ENCODE measurements at regions not wholly inside any gene's neighbourhood (a gene's known extent, or its start where the extent isn't known, plus 50 kb on each side); places are given as distances from the start of the nearest gene placed in this dataset.

DNA sequence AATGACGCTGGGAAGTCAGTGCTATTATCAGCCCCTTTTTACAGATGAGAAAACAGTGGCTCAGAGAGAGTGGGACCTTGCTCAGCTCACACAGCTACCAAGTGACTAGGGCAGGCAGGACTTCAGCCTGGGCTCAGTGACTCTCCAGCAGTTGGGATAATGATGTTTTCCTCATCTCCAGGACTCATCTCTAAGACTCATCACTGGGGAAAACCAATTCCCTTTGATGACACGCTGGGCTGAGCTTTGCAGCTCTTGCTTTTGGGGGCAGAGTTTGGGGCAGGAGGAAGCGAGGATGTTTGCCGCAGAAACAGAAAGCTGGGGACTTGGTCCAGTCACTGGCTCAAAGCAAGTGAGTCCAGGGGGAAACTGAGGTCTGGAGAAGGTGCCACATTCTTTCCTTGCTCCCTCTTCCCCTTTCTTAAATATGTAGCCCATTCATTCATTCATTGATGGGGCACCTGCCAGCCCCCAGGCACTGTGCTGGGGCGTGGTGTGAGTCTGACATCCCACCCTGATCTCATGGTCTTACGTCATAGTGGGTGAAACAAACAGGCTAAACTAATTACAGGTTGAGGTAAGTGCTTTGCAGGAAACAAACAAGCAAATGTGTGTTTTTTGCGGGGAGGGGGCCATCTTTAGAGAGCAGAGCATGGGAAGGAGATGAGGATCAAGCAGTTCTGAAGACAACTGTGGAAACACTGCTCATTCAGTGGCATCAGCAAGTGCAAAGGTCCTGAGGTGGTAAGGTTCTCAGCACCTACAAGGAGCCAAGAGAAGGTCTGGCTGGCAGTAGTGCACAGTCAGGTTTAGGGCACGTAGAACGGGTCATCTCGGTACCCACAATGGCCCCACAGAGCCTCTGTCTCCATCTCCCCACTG is 74.4 kb upstream of the PMEPA1 start:
- Mint-ChIP-seq H3K9me3 (no peaks in the 10 kb centered on the region), H3K36me3 (ENCODE audit: low read depth) (no peaks in the 10 kb centered on the region), H3K27me3 (peaks cover 9% of the 10 kb centered on the region), H3K4me3 (no peak overlapping the region), H3K27ac (no peak overlapping the region), H3K4me1 (ENCODE audit: low read depth) (no peaks in the 10 kb centered on the region)

- Mint-ChIP-seq H3K9me3 (no peaks in the 10 kb centered on the region), H3K27me3 (peaks cover 9% of the 10 kb centered on the region), H3K4me1 (ENCODE audit: low read depth) (no peaks in the 10 kb centered on the region), H3K36me3 (ENCODE audit: low read depth) (no peaks in the 10 kb centered on the region), H3K27ac (no peak overlapping the region), H3K4me3 (no peak overlapping the region)
These were observed 73.4 kb upstream of the PMEPA1 start for GRCh38 chr20:57783196-57783595.

GRCh38 chr20:57782631-57783041 is 72.8 kb upstream of the PMEPA1 start:
- Mint-ChIP-seq H3K27me3 (peaks cover 9% of the 10 kb centered on the region), H3K9me3 (no peaks in the 10 kb centered on the region), H3K36me3 (ENCODE audit: low read depth) (no peaks in the 10 kb centered on the region), H3K4me3 (no peak overlapping the region), H3K4me1 (ENCODE audit: low read depth) (no peaks in the 10 kb centered on the region), H3K27ac (no peak overlapping the region)

DNA sequence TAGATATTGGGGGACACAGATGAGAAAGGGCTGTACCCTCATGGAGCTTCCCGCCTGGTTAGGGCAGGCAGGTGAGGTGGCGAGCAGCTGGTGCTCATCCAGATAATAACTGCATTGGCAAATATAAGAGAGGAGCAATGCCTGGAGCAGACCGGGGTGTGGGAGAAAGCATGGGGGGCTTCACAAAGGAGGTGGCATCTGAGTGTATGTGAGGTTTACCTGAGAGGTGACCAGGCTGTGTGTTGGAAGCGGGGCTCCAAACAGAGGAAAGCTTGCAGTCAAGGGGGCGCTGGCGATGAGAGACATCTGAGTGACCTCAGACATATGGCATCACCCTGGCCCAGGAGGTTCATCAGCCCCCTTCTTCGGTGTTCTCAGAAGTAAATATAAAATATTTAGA is 72.1 kb upstream of the PMEPA1 start:
- H3K27me3 Mint-ChIP-seq: peaks cover 9% of the 10 kb centered on the region
- no peaks in the 10 kb centered on the region for H3K9me3 Mint-ChIP-seq
- H3K27ac Mint-ChIP-seq: no peak overlapping the region
- H3K4me3 Mint-ChIP-seq: no peak overlapping the region
- H3K4me1 Mint-ChIP-seq (ENCODE audit: low read depth): no peaks in the 10 kb centered on the region
- no peaks in the 10 kb centered on the region for H3K36me3 Mint-ChIP-seq (ENCODE audit: low read depth)

- no peak overlapping the region for H3K4me3 Mint-ChIP-seq
- no peaks in the 10 kb centered on the region for H3K9me3 Mint-ChIP-seq
- H3K27ac Mint-ChIP-seq: no peak overlapping the region
- H3K36me3 Mint-ChIP-seq (ENCODE audit: low read depth): no peaks in the 10 kb centered on the region
- H3K4me1 Mint-ChIP-seq (ENCODE audit: low read depth): no peaks in the 10 kb centered on the region
- peaks cover 9% of the 10 kb centered on the region for H3K27me3 Mint-ChIP-seq
These were observed 71.1 kb upstream of the PMEPA1 start for GRCh38 chr20:57780906-57781305.

GRCh38 chr20:57780398-57780797 is 70.6 kb upstream of the PMEPA1 start:
- no peaks in the 10 kb centered on the region for H3K4me1 Mint-ChIP-seq (ENCODE audit: low read depth)
- H3K27ac Mint-ChIP-seq: no peak overlapping the region
- H3K27me3 Mint-ChIP-seq: peaks cover 9% of the 10 kb centered on the region
- no peaks in the 10 kb centered on the region for H3K36me3 Mint-ChIP-seq (ENCODE audit: low read depth)
- no peaks in the 10 kb centered on the region for H3K9me3 Mint-ChIP-seq
- no peak overlapping the region for H3K4me3 Mint-ChIP-seq

DNA sequence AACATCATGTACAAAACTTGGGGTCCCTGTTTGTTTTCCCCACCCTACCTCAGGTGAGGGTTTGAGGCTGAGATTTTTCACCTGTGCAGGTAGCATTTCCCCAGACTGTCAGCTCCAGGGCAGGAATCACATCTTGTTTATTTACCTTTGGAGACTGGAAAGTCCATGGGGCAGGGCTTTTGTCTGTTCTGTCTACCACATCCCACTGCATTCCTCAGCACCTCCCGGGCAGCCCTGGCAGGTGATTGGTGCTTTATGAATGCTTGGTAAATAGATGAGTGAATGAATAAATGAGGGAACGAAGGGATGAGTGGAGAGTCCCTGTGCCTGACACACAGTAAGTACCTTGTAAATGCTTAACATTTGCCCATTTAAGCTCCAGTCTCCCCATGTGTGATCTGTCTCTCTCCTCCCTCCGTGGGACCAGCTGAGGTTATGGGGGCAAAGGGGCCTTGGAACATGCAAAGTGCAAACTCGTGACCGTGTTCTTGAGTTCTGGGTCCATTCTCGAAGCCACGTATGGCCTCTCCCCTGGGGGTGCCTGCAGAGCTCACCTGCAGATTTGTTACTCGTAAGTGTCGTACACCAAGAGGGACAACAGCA is 69.7 kb upstream of the PMEPA1 start:
- H3K36me3 Mint-ChIP-seq (ENCODE audit: low read depth): no peaks in the 10 kb centered on the region
- H3K4me3 Mint-ChIP-seq: no peak overlapping the region
- no peaks in the 10 kb centered on the region for H3K4me1 Mint-ChIP-seq (ENCODE audit: low read depth)
- H3K27me3 Mint-ChIP-seq: peaks cover 9% of the 10 kb centered on the region
- no peaks in the 10 kb centered on the region for H3K9me3 Mint-ChIP-seq
- H3K27ac Mint-ChIP-seq: no peak overlapping the region

DNA sequence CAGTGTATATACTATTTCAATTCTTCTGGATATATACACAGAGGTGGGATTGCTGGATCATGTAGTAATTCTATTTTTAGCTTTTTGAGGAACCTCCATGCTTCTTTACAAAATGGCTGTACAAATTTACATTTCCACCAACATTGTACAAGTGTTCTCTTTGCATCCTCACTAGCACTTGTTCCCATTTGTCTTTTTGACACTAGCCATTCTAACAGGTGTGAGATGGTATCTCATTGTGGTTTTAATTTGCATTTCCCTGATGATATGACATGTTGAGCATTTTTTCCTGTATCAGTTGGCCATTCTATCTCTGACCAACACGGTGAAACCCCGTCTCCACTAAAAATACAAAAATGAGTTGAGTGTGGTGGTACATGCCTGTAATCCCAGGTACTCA is 68.1 kb upstream of the PMEPA1 start:
- no peak overlapping the region for H3K4me3 Mint-ChIP-seq

GRCh38 chr20:57774951-57775350 is 65.1 kb upstream of the PMEPA1 start:
- no peaks in the 10 kb centered on the region for H3K36me3 Mint-ChIP-seq (ENCODE audit: low read depth)
- H3K27ac Mint-ChIP-seq: no peak overlapping the region
- H3K9me3 Mint-ChIP-seq: no peaks in the 10 kb centered on the region
- no peak overlapping the region for H3K4me3 Mint-ChIP-seq
- H3K27me3 Mint-ChIP-seq: no peaks in the 10 kb centered on the region
- H3K4me1 Mint-ChIP-seq (ENCODE audit: low read depth): no peaks in the 10 kb centered on the region

More for the DNA sequence above, 68.1 kb upstream of the PMEPA1 start:
- Mint-ChIP-seq H3K36me3 (ENCODE audit: low read depth) (no peaks in the 10 kb centered on the region), H3K27ac (no peak overlapping the region), H3K9me3 (no peaks in the 10 kb centered on the region), H3K27me3 (peaks cover 9% of the 10 kb centered on the region), H3K4me1 (ENCODE audit: low read depth) (no peaks in the 10 kb centered on the region)

- no peaks in the 10 kb centered on the region for H3K36me3 Mint-ChIP-seq (ENCODE audit: low read depth)
- no peak overlapping the region for H3K27ac Mint-ChIP-seq
These were observed 64.5 kb upstream of the PMEPA1 start for GRCh38 chr20:57774111-57774880.

DNA sequence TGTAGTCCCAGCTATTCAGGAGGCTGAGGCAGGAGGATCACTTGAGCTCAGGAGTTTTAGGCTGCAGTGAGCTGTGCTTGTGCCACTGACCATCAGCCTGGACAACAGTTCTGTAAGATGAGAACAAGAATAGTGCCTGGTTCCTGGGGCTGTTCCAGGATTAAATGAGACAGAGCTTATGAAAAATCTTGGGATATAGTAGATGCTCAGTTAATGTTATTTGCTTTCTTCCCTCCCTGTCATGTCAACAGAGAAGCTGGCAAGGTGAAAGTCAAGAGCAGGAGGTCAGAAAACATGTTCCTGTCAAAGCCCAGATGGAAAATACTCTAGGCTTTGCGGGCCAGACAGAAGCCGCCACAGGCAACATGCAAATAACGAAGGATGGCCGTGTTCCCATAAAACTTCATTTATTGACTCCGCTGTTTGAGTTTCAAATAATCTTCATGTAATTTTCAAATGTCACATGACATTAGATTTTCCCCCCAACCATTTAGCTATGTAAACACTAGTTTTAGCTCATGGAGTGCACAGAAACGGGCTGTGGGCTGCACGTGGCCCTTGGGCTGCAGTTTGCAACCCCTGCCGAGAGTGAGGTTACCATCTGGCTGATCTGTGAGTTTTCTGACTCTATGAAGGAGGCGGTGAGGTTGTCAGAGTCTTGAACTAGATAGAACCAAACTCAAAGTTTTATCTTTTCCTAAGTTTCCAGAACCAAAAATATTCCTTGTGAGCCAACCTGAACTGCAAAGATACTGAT is 63.4 kb upstream of the PMEPA1 start:
- no peaks in the 10 kb centered on the region for H3K4me1 Mint-ChIP-seq (ENCODE audit: low read depth)
- H3K27ac Mint-ChIP-seq: no peak overlapping the region
- no peaks in the 10 kb centered on the region for H3K9me3 Mint-ChIP-seq
- H3K36me3 Mint-ChIP-seq (ENCODE audit: low read depth): no peaks in the 10 kb centered on the region
- H3K4me3 Mint-ChIP-seq: no peak overlapping the region
- H3K27me3 Mint-ChIP-seq: no peaks in the 10 kb centered on the region

More at GRCh38 chr20:57774111-57774880, 64.5 kb upstream of the PMEPA1 start:
- Mint-ChIP-seq H3K9me3 (no peaks in the 10 kb centered on the region), H3K27me3 (no peaks in the 10 kb centered on the region), H3K4me1 (ENCODE audit: low read depth) (no peaks in the 10 kb centered on the region), H3K4me3 (no peak overlapping the region)

DNA sequence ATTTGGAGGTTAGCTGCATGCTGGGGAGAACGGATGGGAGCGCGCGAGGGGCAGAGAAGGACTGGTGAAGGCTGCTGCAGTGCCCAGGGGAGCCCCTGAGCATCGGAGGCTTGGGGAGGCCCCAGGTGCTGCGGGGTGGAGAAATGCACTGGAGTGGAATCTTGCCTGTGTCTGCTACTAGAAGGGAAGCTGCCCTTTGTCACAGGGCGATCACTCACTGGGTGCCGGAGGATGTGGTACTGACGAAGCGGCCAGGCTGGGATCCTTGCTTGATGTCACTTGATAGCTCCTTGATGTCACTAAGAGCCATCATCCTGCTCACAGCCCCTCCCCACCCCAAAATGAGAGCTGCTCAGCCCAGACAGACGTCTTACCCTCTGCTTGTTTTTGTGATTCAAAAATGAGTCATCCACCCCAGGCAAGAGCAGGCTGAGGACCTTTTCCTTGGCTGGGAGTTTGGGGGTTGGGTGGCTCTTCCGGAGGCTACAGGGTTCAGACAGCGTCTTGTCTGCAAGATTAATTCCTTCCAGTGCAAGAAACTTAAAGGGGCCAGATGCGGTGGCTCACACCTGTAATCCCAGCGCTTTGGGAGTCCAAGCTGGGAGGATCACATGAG is 62.6 kb upstream of the PMEPA1 start:
- H3K9me3 Mint-ChIP-seq: no peaks in the 10 kb centered on the region
- no peaks in the 10 kb centered on the region for H3K27me3 Mint-ChIP-seq
- no peaks in the 10 kb centered on the region for H3K36me3 Mint-ChIP-seq (ENCODE audit: low read depth)
- H3K4me1 Mint-ChIP-seq (ENCODE audit: low read depth): no peaks in the 10 kb centered on the region
- H3K4me3 Mint-ChIP-seq: no peak overlapping the region
- H3K27ac Mint-ChIP-seq: peak overlapping the region; percentile 45

GRCh38 chr20:57770852-57771720 is 61.3 kb upstream of the PMEPA1 start:
- no peaks in the 10 kb centered on the region for H3K36me3 Mint-ChIP-seq (ENCODE audit: low read depth)
- no peaks in the 10 kb centered on the region for H3K4me1 Mint-ChIP-seq (ENCODE audit: low read depth)
- no peaks in the 10 kb centered on the region for H3K27me3 Mint-ChIP-seq
- H3K27ac Mint-ChIP-seq: no peak overlapping the region
- no peak overlapping the region for H3K4me3 Mint-ChIP-seq
- H3K9me3 Mint-ChIP-seq: no peaks in the 10 kb centered on the region
